HCT116 (cell line): ENCODE measurements at regions not wholly inside any gene's neighbourhood (a gene's known extent, or its start where the extent isn't known, plus 50 kb on each side); places are given as distances from the start of the nearest gene placed in this dataset.

Experiments
- CBX3 ChIP-seq: IDR thresholded peaks from 2 replicates; pipeline ENCODE4 v1.6.1; 2012; ENCODE audit warnings: low read depth
- CEBPB ChIP-seq: IDR thresholded peaks from 2 replicates; pipeline ENCODE4 v1.6.1; 2012; ENCODE audit warnings: low read depth
- EZH2 ChIP-seq: fragments of 200-600 bp; sonication (generic); IDR thresholded peaks from 2 replicates; pipeline ENCODE4 v1.6.1; 2017; ENCODE audit warnings: antibody characterized with exemption, mixed run types
- EZH2phosphoT487 ChIP-seq: fragments of 200-600 bp; IDR thresholded peaks from 2 replicates; pipeline ENCODE4 v1.6.1; 2018; ENCODE audit warnings: antibody characterized with exemption, borderline replicate concordance
- POLR2A ChIP-seq: IDR thresholded peaks from 2 replicates; pipeline ENCODE4 v1.7.0; 2011; ENCODE audit warnings: borderline replicate concordance; ENCODE audit not compliant: insufficient read depth, insufficient read length; ENCODE audit errors: extremely low read depth
- RAD21 ChIP-seq: IDR thresholded peaks from 2 replicates; pipeline ENCODE4 v1.6.1; 2012; ENCODE audit warnings: low read depth, mild to moderate bottlenecking
- ZNF274 ChIP-seq: fragments of 200-500 bp; sonication (Bioruptor generic); IDR thresholded peaks from 2 replicates; pipeline ENCODE4 v1.6.1; 2014; ENCODE audit warnings: mild to moderate bottlenecking, low read depth, low read length, inconsistent platforms
- TF ChIP-seq, protein P1 (sequence below), 3 experiments: fragments of 200-600 bp in 1 of 3; sonication (generic) in 1 of 3; IDR thresholded peaks in 2 of 3; conservative IDR thresholded peaks in 1 of 3; 2 replicates each; pipeline ENCODE4 v1.5.1; 2012 to 2017; ENCODE audit warnings: low read depth in 2 of 3, low read length in 2 of 3, antibody characterized with exemption in 1 of 3, borderline replicate concordance in 1 of 3, control low read depth in 1 of 3, mild to moderate bottlenecking in 1 of 3, mixed read lengths in 1 of 3, mixed run types in 1 of 3, moderate library complexity in 1 of 3; ENCODE audit not compliant: insufficient read depth in 1 of 3
- TF ChIP-seq, protein P2 (sequence below): IDR thresholded peaks from 2 replicates; pipeline ENCODE4 v1.6.1; 2012; ENCODE audit warnings: low read depth
- TF ChIP-seq, protein P3 (sequence below): IDR thresholded peaks from 2 replicates; pipeline ENCODE4 v1.6.1; 2011; ENCODE audit warnings: mild to moderate bottlenecking, low read length, moderate library complexity; ENCODE audit not compliant: insufficient replicate concordance; ENCODE audit errors: extremely low read depth

DNA sequence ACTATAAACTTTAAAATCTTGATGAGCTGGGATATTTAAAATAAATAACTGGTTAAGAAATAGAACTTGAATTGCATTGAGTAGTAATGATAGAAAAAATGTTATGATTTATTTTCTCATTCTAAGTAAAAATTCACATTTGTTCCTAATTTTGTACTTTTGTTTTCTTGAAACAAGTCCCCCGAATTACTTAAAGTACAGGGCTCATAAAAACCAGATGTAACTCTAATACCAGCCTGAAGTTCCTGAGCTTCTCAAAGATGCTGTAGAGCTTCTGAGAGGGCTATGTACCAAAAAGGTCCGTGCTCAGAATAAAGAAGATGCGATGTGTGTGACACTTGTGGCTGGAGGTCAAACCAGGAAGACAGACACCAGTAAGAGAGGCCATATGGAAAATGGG lies 116.1 kb upstream of the TACR1 start:
- TF ChIP-seq, protein P1, sequence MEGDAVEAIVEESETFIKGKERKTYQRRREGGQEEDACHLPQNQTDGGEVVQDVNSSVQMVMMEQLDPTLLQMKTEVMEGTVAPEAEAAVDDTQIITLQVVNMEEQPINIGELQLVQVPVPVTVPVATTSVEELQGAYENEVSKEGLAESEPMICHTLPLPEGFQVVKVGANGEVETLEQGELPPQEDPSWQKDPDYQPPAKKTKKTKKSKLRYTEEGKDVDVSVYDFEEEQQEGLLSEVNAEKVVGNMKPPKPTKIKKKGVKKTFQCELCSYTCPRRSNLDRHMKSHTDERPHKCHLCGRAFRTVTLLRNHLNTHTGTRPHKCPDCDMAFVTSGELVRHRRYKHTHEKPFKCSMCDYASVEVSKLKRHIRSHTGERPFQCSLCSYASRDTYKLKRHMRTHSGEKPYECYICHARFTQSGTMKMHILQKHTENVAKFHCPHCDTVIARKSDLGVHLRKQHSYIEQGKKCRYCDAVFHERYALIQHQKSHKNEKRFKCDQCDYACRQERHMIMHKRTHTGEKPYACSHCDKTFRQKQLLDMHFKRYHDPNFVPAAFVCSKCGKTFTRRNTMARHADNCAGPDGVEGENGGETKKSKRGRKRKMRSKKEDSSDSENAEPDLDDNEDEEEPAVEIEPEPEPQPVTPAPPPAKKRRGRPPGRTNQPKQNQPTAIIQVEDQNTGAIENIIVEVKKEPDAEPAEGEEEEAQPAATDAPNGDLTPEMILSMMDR (IDR thresholded peaks at IDR 0.05 in 2 of 3, conservative IDR thresholded peaks at IDR 0.05 in 1 of 3; ENCODE audit: borderline replicate concordance in 1 of 3, insufficient read depth in 1 of 3, low read depth in 2 of 3, low read length in 2 of 3): no peak
- TF ChIP-seq EZH2: no peak
- TF ChIP-seq EZH2phosphoT487: no peak
- no peak for TF ChIP-seq RAD21
- TF ChIP-seq, protein P2, sequence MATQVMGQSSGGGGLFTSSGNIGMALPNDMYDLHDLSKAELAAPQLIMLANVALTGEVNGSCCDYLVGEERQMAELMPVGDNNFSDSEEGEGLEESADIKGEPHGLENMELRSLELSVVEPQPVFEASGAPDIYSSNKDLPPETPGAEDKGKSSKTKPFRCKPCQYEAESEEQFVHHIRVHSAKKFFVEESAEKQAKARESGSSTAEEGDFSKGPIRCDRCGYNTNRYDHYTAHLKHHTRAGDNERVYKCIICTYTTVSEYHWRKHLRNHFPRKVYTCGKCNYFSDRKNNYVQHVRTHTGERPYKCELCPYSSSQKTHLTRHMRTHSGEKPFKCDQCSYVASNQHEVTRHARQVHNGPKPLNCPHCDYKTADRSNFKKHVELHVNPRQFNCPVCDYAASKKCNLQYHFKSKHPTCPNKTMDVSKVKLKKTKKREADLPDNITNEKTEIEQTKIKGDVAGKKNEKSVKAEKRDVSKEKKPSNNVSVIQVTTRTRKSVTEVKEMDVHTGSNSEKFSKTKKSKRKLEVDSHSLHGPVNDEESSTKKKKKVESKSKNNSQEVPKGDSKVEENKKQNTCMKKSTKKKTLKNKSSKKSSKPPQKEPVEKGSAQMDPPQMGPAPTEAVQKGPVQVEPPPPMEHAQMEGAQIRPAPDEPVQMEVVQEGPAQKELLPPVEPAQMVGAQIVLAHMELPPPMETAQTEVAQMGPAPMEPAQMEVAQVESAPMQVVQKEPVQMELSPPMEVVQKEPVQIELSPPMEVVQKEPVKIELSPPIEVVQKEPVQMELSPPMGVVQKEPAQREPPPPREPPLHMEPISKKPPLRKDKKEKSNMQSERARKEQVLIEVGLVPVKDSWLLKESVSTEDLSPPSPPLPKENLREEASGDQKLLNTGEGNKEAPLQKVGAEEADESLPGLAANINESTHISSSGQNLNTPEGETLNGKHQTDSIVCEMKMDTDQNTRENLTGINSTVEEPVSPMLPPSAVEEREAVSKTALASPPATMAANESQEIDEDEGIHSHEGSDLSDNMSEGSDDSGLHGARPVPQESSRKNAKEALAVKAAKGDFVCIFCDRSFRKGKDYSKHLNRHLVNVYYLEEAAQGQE: no peak
- TF ChIP-seq CEBPB: no peak
- no peak for TF ChIP-seq ZNF274
- TF ChIP-seq, protein P3, sequence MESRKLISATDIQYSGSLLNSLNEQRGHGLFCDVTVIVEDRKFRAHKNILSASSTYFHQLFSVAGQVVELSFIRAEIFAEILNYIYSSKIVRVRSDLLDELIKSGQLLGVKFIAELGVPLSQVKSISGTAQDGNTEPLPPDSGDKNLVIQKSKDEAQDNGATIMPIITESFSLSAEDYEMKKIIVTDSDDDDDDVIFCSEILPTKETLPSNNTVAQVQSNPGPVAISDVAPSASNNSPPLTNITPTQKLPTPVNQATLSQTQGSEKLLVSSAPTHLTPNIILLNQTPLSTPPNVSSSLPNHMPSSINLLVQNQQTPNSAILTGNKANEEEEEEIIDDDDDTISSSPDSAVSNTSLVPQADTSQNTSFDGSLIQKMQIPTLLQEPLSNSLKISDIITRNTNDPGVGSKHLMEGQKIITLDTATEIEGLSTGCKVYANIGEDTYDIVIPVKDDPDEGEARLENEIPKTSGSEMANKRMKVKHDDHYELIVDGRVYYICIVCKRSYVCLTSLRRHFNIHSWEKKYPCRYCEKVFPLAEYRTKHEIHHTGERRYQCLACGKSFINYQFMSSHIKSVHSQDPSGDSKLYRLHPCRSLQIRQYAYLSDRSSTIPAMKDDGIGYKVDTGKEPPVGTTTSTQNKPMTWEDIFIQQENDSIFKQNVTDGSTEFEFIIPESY: no peak
- no peak for TF ChIP-seq POLR2A
- no peak for TF ChIP-seq CBX3
